Activated B cell treated with CpG ODN at 0.5 μM for 24 hours (primary cell): ENCODE measurements at regions not wholly inside any gene's neighbourhood (a gene's known extent, or its start where the extent isn't known, plus 50 kb on each side); places are given as distances from the start of the nearest gene placed in this dataset.

Experiments
- ATAC-seq: fragments of 200-7000 bp; cut with Tn5 transposase; one replicate; pipeline ENCODE4 v1.10.0; 2021; ENCODE audit warnings: low read depth, mild to moderate bottlenecking, moderate library complexity
- CTCF ChIA-PET: fragments of 350-600 bp; sonication (Branson Sonifier 250); formaldehyde crosslinking; loops from one replicate; lab custom pipeline; 2021; ENCODE audit warnings: antibody characterized with exemption; lab: Charles Lee
- POLR2A ChIA-PET: fragments of 350-600 bp; sonication (Branson Sonifier 250); formaldehyde crosslinking; loops from one replicate; lab custom pipeline; 2021; ENCODE audit warnings: antibody characterized with exemption; lab: Charles Lee
- DNase-seq: peaks from one replicate; pipeline ENCODE4 v3.0.0; 2022
- H3K27ac Mint-ChIP-seq: one replicate; pipeline ENCODE4 v1.8.0; 2020; ENCODE audit warnings: mixed read lengths
- H3K27me3 Mint-ChIP-seq: one replicate; pipeline ENCODE4 v1.8.0; 2021; ENCODE audit warnings: mixed read lengths
- H3K36me3 Mint-ChIP-seq: one replicate; pipeline ENCODE4 v1.8.0; 2021; ENCODE audit warnings: low read depth, mixed read lengths
- H3K4me1 Mint-ChIP-seq: one replicate; pipeline ENCODE4 v1.8.0; 2021; ENCODE audit warnings: mixed read lengths
- H3K4me3 Mint-ChIP-seq: one replicate; pipeline ENCODE4 v1.8.0; 2020; ENCODE audit warnings: mild to moderate bottlenecking, mixed read lengths
- H3K9me3 Mint-ChIP-seq: one replicate; pipeline ENCODE4 v1.8.0; 2020; ENCODE audit warnings: mixed read lengths
- CTCF ChIP-seq: fragments of 200-600 bp; IDR thresholded peaks from one replicate; pipeline ENCODE4 v1.8.0; 2022; ENCODE audit warnings: antibody characterized with exemption, mild to moderate bottlenecking
- intact Hi-C: fragments of 100-400 bp; cut with micrococcal nuclease; formaldehyde crosslinking; loops from one replicate; pipeline ENCODE4 v1.15.1; 2024

DNA sequence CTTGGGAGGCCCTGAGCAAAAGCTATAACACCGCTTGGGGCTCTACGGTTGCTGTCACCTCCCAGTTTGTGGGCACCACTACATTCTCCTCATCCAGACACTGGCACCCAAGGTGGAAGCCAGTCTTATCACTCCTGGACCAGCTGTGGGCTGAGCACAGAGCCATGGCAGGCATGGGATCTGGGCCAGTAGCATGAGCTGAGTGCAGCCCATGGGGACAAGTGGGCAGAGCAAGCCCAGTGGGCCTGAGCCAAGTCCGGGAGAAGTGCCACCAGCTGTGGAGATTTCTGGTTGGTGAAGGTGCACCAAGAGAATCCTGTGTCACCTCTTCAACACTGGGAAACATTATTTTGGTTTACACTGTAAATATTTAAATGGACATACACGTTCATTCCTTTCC is 1013.0 kb downstream of the TECRL start:
- no peaks in the 10 kb centered on the region for H3K4me1 Mint-ChIP-seq
- CTCF ChIA-PET, result no interaction called here
- peaks cover 14% of the 10 kb centered on the region for H3K9me3 Mint-ChIP-seq
- H3K36me3 Mint-ChIP-seq, result no peaks in the 10 kb centered on the region
- no peak for ATAC-seq
- no peaks in the 10 kb centered on the region for H3K27me3 Mint-ChIP-seq
- POLR2A ChIA-PET, result no interaction called here
- no peak for DNase-seq
- TF ChIP-seq CTCF, result no peak
- no peak overlapping the region for H3K4me3 Mint-ChIP-seq
- intact Hi-C loops, result no loop called here
- H3K27ac Mint-ChIP-seq, result no peak overlapping the region

GRCh38 chr4:63393544-63393943 is 1015.7 kb downstream of the TECRL start:
- H3K9me3 Mint-ChIP-seq, result peaks cover 8% of the 10 kb centered on the region
- intact Hi-C loops, result no loop called here
- H3K27me3 Mint-ChIP-seq, result no peaks in the 10 kb centered on the region
- DNase-seq (no peak), ATAC-seq (no peak)
- H3K36me3 Mint-ChIP-seq, result no peaks in the 10 kb centered on the region
- H3K4me1 Mint-ChIP-seq, result no peaks in the 10 kb centered on the region
- CTCF ChIA-PET, result no interaction called here
- no peak for TF ChIP-seq CTCF
- POLR2A ChIA-PET, result no interaction called here
- H3K27ac Mint-ChIP-seq, result no peak overlapping the region
- no peak overlapping the region for H3K4me3 Mint-ChIP-seq

- Mint-ChIP-seq H3K4me3 (no peak overlapping the region), H3K4me1 (no peaks in the 10 kb centered on the region), H3K27me3 (no peaks in the 10 kb centered on the region), H3K9me3 (peaks cover 3% of the 10 kb centered on the region), H3K27ac (no peak overlapping the region), H3K36me3 (no peaks in the 10 kb centered on the region)
- ATAC-seq (no peak), DNase-seq (no peak)
- ChIA-PET CTCF (no interaction called here), POLR2A (no interaction called here)
- TF ChIP-seq CTCF, result no peak
- intact Hi-C loops, result no loop called here
Measured at GRCh38 chr4:63379750-63380522, 1029.3 kb downstream of the TECRL start.

DNA sequence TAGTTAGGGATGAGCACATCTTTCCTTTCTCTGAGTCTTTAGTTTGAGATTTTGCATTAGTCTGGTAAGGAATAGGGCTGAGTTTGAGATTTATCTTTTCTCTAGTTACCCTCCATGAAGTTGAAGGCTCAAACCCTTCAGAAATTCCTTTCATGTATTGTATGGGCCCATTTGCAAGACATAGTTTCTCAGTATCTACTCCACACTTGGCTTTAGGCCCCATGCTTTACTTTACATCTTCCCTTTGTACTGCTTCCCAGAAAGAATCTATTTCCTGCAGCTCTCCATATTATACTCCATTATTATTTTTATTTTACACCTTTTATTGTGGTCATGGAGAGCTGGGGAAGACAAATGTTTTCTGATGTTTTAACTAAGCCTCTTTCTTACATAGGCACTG is 1038.2 kb downstream of the TECRL start:
- H3K4me1 Mint-ChIP-seq, result no peaks in the 10 kb centered on the region
- no peak for TF ChIP-seq CTCF
- ATAC-seq, result no peak
- H3K27me3 Mint-ChIP-seq, result no peaks in the 10 kb centered on the region
- H3K9me3 Mint-ChIP-seq, result no peaks in the 10 kb centered on the region
- H3K27ac Mint-ChIP-seq, result no peak overlapping the region
- ChIA-PET CTCF (no interaction called here), POLR2A (no interaction called here)
- intact Hi-C loops, result no loop called here
- H3K36me3 Mint-ChIP-seq, result no peaks in the 10 kb centered on the region
- DNase-seq, result no peak
- no peak overlapping the region for H3K4me3 Mint-ChIP-seq

- Mint-ChIP-seq H3K27ac (no peak overlapping the region), H3K9me3 (no peaks in the 10 kb centered on the region)
Measured at GRCh38 chr4:63361628-63362027, 1047.6 kb downstream of the TECRL start.

More at GRCh38 chr4:63361628-63362027, 1047.6 kb downstream of the TECRL start:
- Mint-ChIP-seq H3K4me3 (no peak overlapping the region), H3K4me1 (no peaks in the 10 kb centered on the region), H3K27me3 (no peaks in the 10 kb centered on the region), H3K36me3 (no peaks in the 10 kb centered on the region)
- intact Hi-C loops, result no loop called here
- ATAC-seq (no peak), DNase-seq (no peak)
- CTCF ChIA-PET, result no interaction called here
- POLR2A ChIA-PET, result no interaction called here
- no peak for TF ChIP-seq CTCF
